HG02610 (cell line): ENCODE measurements at regions not wholly inside any gene's neighbourhood (a gene's known extent, or its start where the extent isn't known, plus 50 kb on each side); places are given as distances from the start of the nearest gene placed in this dataset.

ENCODE experiments used
- ATAC-seq: cut with Tn5 transposase; IDR thresholded peaks from one replicate; pipeline ENCODE4 v1.9.1; 2021; ENCODE audit warnings: mild to moderate bottlenecking, moderate library complexity; ENCODE audit not compliant: unreplicated experiment

- no peak for ATAC-seq
Measured at GRCh38 chr14:98960617-98961013, 311.4 kb downstream of the BCL11B start.

DNA sequence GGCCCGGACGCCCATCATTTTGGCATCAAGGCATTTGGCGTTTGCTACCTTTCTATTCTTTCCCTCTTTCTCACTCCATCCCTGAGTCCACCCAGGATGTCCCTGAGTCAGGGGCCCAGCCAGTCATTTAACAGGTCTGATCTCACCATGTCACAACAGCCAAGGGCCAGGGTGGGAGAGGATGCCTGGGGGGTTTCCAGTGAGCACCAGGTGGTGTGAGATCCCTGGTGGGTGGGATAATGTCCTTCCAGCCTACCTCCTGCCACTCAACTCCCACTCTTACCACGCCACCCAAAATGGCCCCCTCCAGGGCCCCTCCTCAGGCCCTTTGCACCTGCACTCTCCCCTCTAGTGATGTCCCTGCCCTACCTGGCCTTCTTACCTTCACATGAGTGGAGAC lies 310.8 kb downstream of the BCL11B start:
- no peak for ATAC-seq

GRCh38 chr14:98962118-98962517 lies 309.9 kb downstream of the BCL11B start:
- ATAC-seq: no peak

DNA sequence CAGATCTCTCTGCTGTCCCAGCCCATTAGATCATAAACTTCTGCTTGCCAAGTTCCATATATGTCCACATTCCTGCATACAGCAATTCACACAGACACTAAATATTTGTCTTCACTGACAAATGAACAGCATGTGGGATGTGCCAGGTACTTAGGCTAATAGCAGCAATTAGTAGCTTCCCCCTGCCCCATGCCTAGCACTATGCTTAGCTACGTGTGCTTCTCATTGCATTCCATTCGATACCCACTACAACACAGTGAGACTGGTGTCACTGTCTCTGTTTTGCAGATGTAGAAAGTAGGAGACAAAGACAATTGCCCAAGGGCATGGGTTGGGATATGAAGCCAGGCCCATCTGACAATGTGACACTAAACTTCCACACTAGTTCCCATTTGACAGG lies 308.4 kb downstream of the BCL11B start:
- ATAC-seq: no peak

DNA sequence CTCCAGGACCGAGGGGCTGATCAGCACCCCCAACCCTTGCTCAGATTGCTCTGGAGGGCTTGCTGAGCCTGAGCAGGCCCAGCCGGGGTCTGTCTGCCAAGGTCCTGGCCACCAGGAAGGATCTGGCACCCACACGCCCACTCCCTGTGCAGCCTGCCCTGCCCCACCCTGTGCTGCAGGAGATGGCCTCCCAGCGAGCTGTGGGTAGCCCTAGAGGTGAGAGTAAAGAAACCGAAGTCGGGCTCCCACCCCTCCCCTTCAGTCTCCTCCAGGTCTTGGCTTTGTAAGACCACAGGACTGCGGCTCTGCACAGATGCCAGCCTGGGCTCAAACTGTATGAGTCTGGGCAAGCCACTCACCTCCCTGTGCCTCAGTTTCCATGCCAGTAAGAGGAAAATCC lies 307.8 kb downstream of the BCL11B start:
- ATAC-seq: no peak

GRCh38 chr14:98965076-98965475 lies 306.9 kb downstream of the BCL11B start:
- no peak for ATAC-seq

DNA sequence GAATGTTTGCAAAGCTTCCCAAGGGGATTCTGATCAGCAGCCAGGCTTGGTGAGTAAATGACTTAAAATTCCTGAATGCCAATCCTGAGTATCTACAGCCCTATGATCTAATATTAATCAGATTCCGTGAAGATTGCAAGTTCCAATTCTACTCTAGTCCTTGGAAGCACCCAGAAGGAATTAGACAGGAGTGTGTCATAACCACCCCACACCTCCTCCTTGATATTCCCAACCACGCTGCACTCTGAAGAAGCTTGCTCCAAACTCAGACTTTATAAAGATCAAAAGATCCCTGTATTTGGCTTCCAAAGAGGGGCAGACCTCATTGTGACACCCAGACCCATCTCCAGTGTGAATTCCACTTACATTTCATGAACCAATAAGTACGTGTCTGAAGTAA lies 306.0 kb downstream of the BCL11B start:
- no peak for ATAC-seq

- no peak for ATAC-seq
Measured at GRCh38 chr14:98966475-98967162, 305.4 kb downstream of the BCL11B start.

DNA sequence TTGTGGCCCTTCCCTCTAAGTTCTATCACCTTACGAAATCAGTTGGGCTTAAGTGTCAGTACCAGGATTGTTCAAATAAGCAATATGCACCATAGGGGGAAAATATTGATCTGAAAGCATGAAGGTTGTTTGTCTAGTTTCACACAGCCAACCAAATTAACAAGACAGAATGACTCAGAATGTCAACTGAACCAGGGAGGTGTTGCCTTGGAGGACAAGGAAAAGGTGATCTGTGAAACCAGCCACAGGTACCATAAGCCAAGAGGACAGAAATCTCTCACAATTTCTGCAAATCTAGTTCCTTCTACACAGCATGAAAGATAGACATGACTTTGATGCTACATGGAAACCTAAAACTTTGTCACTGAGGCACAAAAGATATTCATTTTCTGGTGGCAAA lies 297.9 kb downstream of the BCL11B start:
- ATAC-seq: no peak

GRCh38 chr14:98976271-98976670 lies 295.7 kb downstream of the BCL11B start:
- ATAC-seq: no peak

- ATAC-seq: no peak
Measured at GRCh38 chr14:98977451-98977850, 294.5 kb downstream of the BCL11B start.

GRCh38 chr14:98982986-98983385 lies 289.0 kb downstream of the BCL11B start:
- ATAC-seq: no peak

- no peak for ATAC-seq
Measured at GRCh38 chr14:98984027-98984718, 287.8 kb downstream of the BCL11B start.

DNA sequence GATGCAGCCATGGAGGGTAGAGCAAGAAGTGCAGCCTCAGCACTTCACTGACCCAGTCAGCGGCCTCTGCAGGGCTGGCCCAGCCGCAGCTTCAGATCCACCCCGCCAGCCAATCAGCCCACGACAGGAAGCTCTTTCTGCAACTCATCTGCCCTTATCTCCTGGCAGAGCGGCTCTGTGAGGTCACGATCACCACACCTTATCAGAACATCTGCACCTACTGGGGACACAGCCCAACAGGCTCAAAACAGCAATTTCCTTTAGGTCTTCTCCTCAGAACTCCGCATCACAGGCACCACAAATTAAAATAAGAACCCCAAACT lies 287.3 kb downstream of the BCL11B start:
- ATAC-seq: no peak

DNA sequence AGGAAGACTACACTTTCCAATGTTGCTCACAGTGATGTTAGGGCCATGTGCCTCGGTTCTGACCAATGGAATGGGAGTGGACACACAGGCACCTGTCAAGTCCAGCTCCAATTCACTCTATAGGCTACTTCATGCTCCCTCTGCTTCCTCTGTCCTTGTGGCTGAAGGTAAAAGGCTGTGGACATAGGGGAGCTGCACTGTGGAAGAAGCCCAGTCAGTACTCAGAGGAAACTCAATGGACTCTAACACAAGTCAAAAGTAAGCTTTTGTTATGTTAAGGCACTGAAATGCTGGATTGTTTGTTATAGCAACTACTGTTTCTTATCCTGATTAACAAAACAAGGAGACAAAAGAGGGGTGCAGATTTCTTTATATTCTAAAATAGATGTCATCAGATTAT lies 278.2 kb downstream of the BCL11B start:
- ATAC-seq: no peak

- ATAC-seq: no peak
Measured at GRCh38 chr14:98994561-98994960, 277.4 kb downstream of the BCL11B start.

- ATAC-seq: no peak
Measured at GRCh38 chr14:98997526-98998205, 274.3 kb downstream of the BCL11B start.

- no peak for ATAC-seq
Measured at GRCh38 chr14:98999345-98999744, 272.7 kb downstream of the BCL11B start.

DNA sequence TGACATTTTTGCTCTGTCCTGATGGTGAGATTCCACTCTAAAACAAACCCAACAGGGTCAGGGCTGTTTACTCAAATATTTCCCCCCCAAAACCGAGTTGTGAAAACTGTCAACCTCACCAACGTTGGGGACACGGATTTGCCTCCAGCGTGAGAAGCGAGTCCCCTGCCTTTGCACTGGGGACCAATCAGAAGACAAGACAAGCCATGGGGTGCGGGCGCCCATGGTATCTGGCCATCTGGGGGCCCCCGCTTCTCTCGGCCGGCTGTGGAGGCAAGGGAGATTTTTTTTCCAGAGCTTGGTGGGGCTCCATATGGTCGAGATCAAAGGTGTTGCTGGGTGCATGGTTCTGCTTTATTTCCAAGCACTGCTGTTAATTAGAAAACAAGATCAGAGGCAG lies 272.1 kb downstream of the BCL11B start:
- ATAC-seq: no peak

DNA sequence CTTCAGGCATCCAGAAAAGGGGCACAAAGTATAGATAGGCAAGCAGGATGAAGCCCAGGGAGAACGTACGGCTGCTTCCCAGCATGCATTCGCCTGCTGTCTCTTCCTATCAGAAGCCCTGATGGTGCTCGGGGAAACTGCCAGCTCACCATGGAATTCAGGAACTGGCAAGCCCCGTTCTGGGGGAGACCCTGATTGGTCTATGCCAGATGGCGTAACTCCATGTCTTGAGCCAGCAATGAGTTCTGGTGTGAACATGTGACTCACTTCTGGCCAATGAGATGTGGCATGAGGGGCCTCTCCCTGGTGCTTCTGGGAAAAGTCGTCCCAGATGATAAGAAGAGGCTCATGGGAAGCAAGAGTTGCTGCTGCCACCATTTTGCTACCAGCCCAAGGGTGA lies 270.8 kb downstream of the BCL11B start:
- ATAC-seq: no peak

- ATAC-seq: no peak
Measured at GRCh38 chr14:99003646-99004045, 268.4 kb downstream of the BCL11B start.

- ATAC-seq: no peak
Measured at GRCh38 chr14:99004112-99004511, 267.9 kb downstream of the BCL11B start.
